ENCODE measurements at regions not wholly inside any gene's neighbourhood (a gene's known extent, or its start where the extent isn't known, plus 50 kb on each side); places are given as distances from the start of the nearest gene placed in this dataset.

- TF ChIP-seq, protein P1, sequence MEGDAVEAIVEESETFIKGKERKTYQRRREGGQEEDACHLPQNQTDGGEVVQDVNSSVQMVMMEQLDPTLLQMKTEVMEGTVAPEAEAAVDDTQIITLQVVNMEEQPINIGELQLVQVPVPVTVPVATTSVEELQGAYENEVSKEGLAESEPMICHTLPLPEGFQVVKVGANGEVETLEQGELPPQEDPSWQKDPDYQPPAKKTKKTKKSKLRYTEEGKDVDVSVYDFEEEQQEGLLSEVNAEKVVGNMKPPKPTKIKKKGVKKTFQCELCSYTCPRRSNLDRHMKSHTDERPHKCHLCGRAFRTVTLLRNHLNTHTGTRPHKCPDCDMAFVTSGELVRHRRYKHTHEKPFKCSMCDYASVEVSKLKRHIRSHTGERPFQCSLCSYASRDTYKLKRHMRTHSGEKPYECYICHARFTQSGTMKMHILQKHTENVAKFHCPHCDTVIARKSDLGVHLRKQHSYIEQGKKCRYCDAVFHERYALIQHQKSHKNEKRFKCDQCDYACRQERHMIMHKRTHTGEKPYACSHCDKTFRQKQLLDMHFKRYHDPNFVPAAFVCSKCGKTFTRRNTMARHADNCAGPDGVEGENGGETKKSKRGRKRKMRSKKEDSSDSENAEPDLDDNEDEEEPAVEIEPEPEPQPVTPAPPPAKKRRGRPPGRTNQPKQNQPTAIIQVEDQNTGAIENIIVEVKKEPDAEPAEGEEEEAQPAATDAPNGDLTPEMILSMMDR (IDR thresholded peaks at IDR 0.05; ENCODE audit: borderline replicate concordance, extremely low read depth, low read length, poor library complexity, severe bottlenecking): no peak
- TF ChIP-seq EZH2 (IDR thresholded peaks at IDR 0.05; ENCODE audit: borderline replicate concordance, low read depth, low read length, severe bottlenecking): no peak
These were observed 384.3 kb downstream of the MCTP2 start for GRCh38 chr15:94615688-94616087.
